Activated CD4-positive, alpha-beta memory T cell treated with anti-CD3 and anti-CD28 coated beads, Interleukin-2, amount 10 ng/mL, durations not matched to agents 7 days and 5 days (primary cell): ENCODE measurements at regions not wholly inside any gene's neighbourhood (a gene's known extent, or its start where the extent isn't known, plus 50 kb on each side); places are given as distances from the start of the nearest gene placed in this dataset.

Experiments
- CTCF ChIA-PET: fragments of 350-600 bp; sonication (Branson Sonifier 250); formaldehyde crosslinking; loops from one replicate; lab custom pipeline; 2021; ENCODE audit warnings: antibody characterized with exemption, inconsistent platforms; lab: Charles Lee
- POLR2A ChIA-PET: fragments of 350-600 bp; sonication (Branson Sonifier 250); formaldehyde crosslinking; loops from one replicate; lab custom pipeline; 2021; ENCODE audit warnings: antibody characterized with exemption; lab: Charles Lee
- DNase-seq: peaks from one replicate; pipeline ENCODE4 v3.0.0-alpha.2; 2020
- H3K27ac Mint-ChIP-seq: one replicate; pipeline ENCODE4 v1.8.0; 2021; ENCODE audit warnings: mild to moderate bottlenecking, mixed read lengths
- H3K27me3 Mint-ChIP-seq: one replicate; pipeline ENCODE4 v1.8.0; 2021; ENCODE audit warnings: mixed read lengths
- H3K36me3 Mint-ChIP-seq: one replicate; pipeline ENCODE4 v1.8.0; 2021; ENCODE audit warnings: low read depth, mixed read lengths
- H3K4me1 Mint-ChIP-seq: one replicate; pipeline ENCODE4 v1.8.0; 2021; ENCODE audit warnings: mixed read lengths
- H3K4me3 Mint-ChIP-seq: one replicate; pipeline ENCODE4 v1.8.0; 2021; ENCODE audit warnings: mild to moderate bottlenecking, mixed read lengths
- H3K9me3 Mint-ChIP-seq: one replicate; pipeline ENCODE4 v1.8.0; 2021; ENCODE audit warnings: mixed read lengths

DNA sequence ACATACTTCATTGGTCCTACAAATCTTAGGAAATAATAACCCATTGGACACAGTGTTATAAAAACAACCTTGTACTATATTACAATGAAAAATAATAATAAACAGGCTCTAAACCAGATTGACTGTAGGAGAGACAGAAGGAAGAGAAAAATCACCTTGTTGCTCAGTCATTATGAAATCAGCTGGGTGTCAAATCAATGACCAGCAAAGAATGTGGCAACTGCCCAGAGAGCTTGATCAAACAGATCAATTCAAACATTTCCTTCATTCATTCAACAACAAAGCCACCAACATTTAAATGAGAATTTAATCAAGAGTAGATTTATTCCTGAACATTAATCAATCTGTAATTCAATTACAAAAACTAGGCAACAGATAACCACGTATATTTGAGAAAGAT, 671.9 kb upstream of the CHAC2 start:
- no peaks in the 10 kb centered on the region for H3K36me3 Mint-ChIP-seq
- H3K27ac Mint-ChIP-seq, result no peak overlapping the region
- H3K4me3 Mint-ChIP-seq, result no peak overlapping the region
- H3K4me1 Mint-ChIP-seq, result peaks cover 5% of the 10 kb centered on the region
- peaks cover 3% of the 10 kb centered on the region for H3K9me3 Mint-ChIP-seq
- ChIA-PET CTCF (no interaction called here), POLR2A (no interaction called here)
- DNase-seq, result no peak
- H3K27me3 Mint-ChIP-seq, result no peaks in the 10 kb centered on the region

DNA sequence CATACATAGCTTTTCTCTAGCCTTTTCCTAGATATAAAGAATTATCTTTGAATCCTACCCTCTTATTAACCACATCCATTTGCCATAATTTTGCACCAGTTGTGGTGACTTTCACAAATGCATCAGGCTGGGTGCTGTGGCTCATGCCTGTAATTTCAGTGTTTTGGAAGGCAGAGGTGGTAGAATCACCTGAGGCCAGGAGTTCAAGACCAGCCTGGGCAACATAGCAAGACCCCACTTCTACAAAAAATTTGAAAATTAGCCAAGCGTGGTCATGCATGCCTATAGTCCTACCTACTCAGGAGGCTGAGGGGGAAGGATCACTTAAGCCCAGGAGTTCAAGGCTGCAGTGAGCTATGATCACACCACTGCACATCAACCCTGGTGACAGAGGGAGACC, 672.4 kb upstream of the CHAC2 start:
- H3K27ac Mint-ChIP-seq, result no peak overlapping the region
- peaks cover 3% of the 10 kb centered on the region for H3K9me3 Mint-ChIP-seq
- H3K36me3 Mint-ChIP-seq, result no peaks in the 10 kb centered on the region
- ChIA-PET POLR2A (no interaction called here), CTCF (no interaction called here)
- peaks cover 5% of the 10 kb centered on the region for H3K4me1 Mint-ChIP-seq
- H3K4me3 Mint-ChIP-seq, result no peak overlapping the region
- no peaks in the 10 kb centered on the region for H3K27me3 Mint-ChIP-seq
- no peak for DNase-seq

DNA sequence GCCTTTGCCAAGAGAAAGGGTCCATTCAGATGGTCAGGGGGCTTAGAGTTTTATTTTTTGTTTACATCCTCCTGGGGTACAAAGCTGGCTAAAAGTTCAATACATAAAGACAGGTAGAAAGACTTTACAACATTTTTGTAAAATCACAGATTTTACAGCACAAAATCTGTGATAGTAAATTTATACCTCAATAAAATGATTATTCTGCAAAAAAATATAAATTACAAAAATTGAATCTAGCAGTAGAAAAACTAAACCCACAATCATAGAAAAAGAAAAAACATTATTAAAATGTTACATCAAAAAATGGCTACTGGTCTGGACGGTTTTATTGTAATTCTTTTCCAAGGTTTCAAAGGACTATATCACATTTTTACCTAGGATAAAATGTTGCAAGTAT, 674.2 kb upstream of the CHAC2 start:
- no peaks in the 10 kb centered on the region for H3K27me3 Mint-ChIP-seq
- no peak overlapping the region for H3K27ac Mint-ChIP-seq
- no peak overlapping the region for H3K4me3 Mint-ChIP-seq
- H3K36me3 Mint-ChIP-seq, result no peaks in the 10 kb centered on the region
- ChIA-PET CTCF (no interaction called here), POLR2A (no interaction called here)
- no peak for DNase-seq
- H3K4me1 Mint-ChIP-seq, result peaks cover 5% of the 10 kb centered on the region
- peaks cover 5% of the 10 kb centered on the region for H3K9me3 Mint-ChIP-seq

DNA sequence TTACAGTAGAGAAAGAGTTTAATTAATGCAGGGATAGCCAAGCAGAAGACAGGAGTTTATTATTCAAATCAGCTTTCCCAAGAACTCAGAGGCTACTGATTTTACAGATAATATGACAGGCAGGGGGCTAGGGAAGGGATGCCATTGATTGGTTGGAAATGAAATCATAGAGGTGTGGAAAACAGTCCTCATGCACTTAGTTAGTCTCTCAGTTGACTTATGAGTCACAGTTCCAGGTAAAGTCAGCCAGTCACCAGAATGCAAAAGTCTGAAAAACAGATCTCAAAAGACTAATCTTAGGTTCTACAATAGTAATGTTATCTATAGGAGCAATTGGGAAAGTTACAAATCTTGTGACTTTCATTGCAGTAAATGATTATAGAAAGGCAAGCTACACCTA, 676.4 kb upstream of the CHAC2 start:
- peaks cover 5% of the 10 kb centered on the region for H3K9me3 Mint-ChIP-seq
- H3K36me3 Mint-ChIP-seq, result no peaks in the 10 kb centered on the region
- H3K4me1 Mint-ChIP-seq, result peaks cover 5% of the 10 kb centered on the region
- no peak overlapping the region for H3K27ac Mint-ChIP-seq
- DNase-seq, result no peak
- H3K4me3 Mint-ChIP-seq, result no peak overlapping the region
- ChIA-PET CTCF (no interaction called here), POLR2A (no interaction called here)
- H3K27me3 Mint-ChIP-seq, result no peaks in the 10 kb centered on the region

DNA sequence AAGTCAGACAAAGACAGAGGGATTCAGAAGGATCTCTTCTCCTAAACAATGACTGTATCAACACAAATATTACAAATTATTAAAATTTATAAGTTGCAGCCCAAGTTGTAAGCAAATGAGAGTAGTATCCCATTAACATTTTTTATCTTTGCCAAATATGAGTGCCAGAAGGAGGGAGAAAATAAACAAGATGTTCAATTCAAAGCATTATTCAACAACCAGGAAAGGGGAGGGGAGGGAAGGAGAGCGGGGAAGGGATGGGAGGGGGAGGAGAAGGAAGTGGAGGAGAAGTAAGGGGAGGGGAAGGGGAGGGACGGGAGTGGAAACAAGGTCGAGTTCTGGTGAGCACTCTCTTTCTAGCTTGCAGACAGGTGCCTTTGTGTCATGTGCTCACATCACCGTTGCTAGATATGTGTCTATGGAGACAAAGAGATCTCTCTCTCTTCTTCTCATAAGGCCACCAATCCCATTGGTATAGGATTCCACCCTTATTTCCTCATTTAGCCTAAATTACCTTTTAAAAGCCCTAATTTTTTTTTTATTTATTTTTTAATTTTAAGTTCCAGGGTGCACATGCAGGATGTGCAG, 679.6 kb upstream of the CHAC2 start:
- no peak for DNase-seq
- H3K27ac Mint-ChIP-seq, result no peak overlapping the region
- ChIA-PET POLR2A (no interaction called here), CTCF (no interaction called here)
- H3K4me1 Mint-ChIP-seq, result peaks cover 5% of the 10 kb centered on the region
- H3K9me3 Mint-ChIP-seq, result peaks cover 10% of the 10 kb centered on the region
- no peaks in the 10 kb centered on the region for H3K27me3 Mint-ChIP-seq
- no peaks in the 10 kb centered on the region for H3K36me3 Mint-ChIP-seq
- H3K4me3 Mint-ChIP-seq, result no peak overlapping the region

DNA sequence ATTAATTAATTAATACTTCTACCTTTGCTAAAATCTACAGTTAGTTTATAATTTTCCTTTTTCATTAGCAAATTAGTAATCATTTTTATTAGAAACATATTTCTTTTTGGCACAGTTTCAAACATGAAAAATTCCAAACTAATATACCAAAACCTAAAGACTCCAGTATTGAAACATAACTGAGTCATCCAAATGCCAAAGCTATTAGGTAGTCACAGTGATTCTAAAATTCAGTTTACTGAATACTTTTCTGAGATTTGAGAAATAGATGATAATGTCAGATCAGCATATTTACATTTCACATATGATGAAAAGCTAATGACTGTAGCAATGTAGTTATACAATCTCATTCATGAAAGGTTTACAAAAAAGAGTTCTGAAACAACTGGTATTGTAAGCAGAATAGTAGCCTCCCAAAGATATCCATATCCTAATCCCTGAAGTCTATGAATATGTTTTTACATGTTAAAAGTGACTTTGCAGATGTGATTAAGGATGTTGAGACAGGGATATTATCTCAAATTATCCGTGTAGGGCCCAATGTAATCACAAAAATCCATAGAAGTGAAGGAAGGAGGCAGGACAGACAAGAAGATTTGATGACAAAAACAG, 680.2 kb upstream of the CHAC2 start:
- ChIA-PET CTCF (no interaction called here), POLR2A (no interaction called here)
- H3K36me3 Mint-ChIP-seq, result no peaks in the 10 kb centered on the region
- H3K4me1 Mint-ChIP-seq, result peaks cover 5% of the 10 kb centered on the region
- DNase-seq, result no peak
- no peak overlapping the region for H3K4me3 Mint-ChIP-seq
- H3K27me3 Mint-ChIP-seq, result no peaks in the 10 kb centered on the region
- peaks cover 10% of the 10 kb centered on the region for H3K9me3 Mint-ChIP-seq
- H3K27ac Mint-ChIP-seq, result no peak overlapping the region

DNA sequence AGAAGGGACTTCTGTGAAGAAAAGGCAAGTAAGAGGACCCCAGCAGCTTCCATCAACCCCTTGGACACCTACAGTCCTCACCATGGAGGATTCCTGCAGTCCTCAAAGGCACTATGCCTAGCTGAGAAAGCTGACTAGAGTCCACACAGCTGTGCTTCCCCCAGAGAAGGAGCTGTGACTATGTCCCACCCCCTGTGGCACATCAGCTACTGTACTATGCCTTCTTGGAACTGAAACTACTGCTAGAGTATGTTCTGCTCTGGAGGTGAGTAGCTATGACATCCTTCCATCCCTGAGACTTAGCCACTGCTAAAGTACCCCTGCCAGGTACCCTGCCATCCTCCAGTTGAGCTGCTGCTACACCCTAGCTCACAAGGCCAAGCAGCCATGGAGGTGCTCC, 690.2 kb upstream of the CHAC2 start:
- Mint-ChIP-seq H3K4me3 (no peak overlapping the region), H3K9me3 (peaks cover 8% of the 10 kb centered on the region), H3K4me1 (no peaks in the 10 kb centered on the region), H3K36me3 (no peaks in the 10 kb centered on the region), H3K27ac (no peak overlapping the region), H3K27me3 (no peaks in the 10 kb centered on the region)
- POLR2A ChIA-PET, result no interaction called here
- no peak for DNase-seq
- CTCF ChIA-PET, result no interaction called here

DNA sequence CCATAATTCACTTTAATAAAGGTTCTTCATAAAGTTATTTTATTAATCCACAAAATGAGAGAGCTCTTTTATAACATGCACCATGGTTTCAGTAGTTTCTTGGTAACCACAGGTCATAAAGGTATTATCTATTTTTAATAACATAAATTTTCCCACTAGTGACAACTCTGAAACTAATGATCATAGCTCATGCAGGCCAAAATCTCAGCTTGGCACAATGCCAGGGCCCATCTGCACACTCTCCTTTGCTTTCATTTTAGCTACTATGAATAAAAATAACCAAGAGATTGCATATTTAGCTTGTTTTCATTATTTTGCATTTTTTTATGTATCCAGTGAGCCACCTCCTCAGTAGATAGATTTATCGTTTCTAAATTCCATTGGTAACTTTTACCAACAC, 691.8 kb upstream of the CHAC2 start:
- H3K4me1 Mint-ChIP-seq, result no peaks in the 10 kb centered on the region
- DNase-seq, result no peak
- H3K9me3 Mint-ChIP-seq, result peaks cover 3% of the 10 kb centered on the region
- CTCF ChIA-PET, result no interaction called here
- POLR2A ChIA-PET, result no interaction called here
- H3K4me3 Mint-ChIP-seq, result no peak overlapping the region
- no peak overlapping the region for H3K27ac Mint-ChIP-seq
- no peaks in the 10 kb centered on the region for H3K27me3 Mint-ChIP-seq
- no peaks in the 10 kb centered on the region for H3K36me3 Mint-ChIP-seq

DNA sequence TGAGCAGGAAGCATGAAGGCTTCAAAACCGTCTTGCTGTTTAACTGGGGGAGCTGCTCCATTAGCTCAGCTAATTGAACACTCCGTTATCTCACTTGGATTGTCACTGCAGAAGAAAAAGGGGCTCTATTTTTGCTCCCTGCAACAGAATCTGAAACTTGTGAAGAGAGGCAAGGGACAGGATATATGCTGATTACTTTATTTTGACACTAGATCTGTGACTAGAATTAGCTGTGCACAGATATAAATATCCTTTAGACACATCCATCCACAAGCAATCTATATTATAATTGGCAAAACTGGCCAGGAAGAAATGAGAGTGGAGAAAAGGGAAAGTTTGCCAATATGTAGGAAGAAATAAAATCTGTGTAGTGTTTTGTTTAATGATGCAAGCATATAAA, 700.1 kb upstream of the CHAC2 start:
- CTCF ChIA-PET, result no interaction called here
- Mint-ChIP-seq H3K36me3 (no peaks in the 10 kb centered on the region), H3K9me3 (peaks cover 6% of the 10 kb centered on the region), H3K4me1 (no peaks in the 10 kb centered on the region), H3K27me3 (no peaks in the 10 kb centered on the region), H3K4me3 (no peak overlapping the region), H3K27ac (no peak overlapping the region)
- POLR2A ChIA-PET, result no interaction called here
- DNase-seq, result no peak

DNA sequence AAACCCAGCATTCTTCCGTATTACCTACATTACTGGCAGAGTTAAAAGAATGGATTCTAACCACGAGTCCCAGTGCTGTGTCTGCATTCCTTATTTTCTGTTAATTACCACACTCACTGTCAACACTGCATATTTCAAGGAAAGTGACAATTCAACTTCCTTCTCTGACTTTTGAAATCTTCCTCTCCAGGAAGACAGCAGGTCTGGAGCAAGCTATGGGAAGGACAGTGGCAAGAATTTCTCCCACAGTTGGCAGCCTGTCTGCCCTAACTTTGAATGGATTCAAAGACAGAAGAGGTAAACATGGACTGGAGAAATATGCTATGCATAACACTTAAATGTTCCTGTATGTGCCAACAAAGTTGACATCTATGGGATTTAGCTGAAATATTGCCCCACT, 700.5 kb upstream of the CHAC2 start:
- Mint-ChIP-seq H3K27ac (no peak overlapping the region), H3K9me3 (peaks cover 8% of the 10 kb centered on the region), H3K27me3 (no peaks in the 10 kb centered on the region), H3K36me3 (no peaks in the 10 kb centered on the region), H3K4me3 (no peak overlapping the region), H3K4me1 (no peaks in the 10 kb centered on the region)
- DNase-seq, result no peak
- ChIA-PET CTCF (no interaction called here), POLR2A (no interaction called here)

DNA sequence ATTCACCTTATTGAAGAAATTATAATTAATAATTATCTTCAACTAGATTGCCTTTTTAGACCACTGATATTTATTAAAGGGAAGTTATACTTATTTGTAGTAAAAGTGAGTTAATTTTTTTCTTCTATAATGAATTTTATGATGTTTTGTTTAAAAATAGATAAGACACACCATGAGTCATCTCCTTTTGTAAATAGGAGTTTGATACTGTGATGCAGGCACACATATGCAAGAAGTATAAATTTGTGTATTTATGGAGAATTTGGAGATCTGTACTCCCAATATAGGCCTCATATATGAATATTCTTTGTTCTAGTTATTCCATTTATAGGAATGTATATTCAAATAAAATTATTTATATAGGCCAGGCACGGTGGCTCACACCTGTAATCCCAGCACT, 703.5 kb upstream of the CHAC2 start:
- Mint-ChIP-seq H3K36me3 (no peaks in the 10 kb centered on the region), H3K9me3 (peaks cover 4% of the 10 kb centered on the region), H3K27me3 (no peaks in the 10 kb centered on the region), H3K4me3 (no peak overlapping the region), H3K27ac (no peak overlapping the region), H3K4me1 (no peaks in the 10 kb centered on the region)
- POLR2A ChIA-PET, result no interaction called here
- no peak for DNase-seq
- CTCF ChIA-PET, result no interaction called here

DNA sequence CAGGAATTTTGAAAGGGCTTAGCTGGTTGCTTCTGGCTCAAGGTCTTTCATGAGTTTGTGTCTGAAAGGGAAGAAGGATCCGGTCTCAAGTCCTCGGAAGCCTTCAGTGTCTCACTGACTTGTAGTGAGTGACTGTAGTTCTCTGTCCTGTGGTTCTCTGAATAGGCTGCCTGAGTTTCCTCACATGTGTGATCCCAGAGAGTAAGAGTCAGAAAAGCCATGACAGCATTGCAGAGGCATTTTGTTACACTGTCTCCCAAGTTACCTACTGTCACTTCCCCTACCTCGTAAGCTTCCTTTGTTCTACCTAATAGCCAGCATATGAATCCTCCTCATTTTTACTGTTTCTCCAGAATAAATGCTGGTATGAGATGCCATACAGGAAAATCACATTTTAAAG, 709.1 kb upstream of the CHAC2 start:
- no peaks in the 10 kb centered on the region for H3K27me3 Mint-ChIP-seq
- POLR2A ChIA-PET, result no interaction called here
- peaks cover 4% of the 10 kb centered on the region for H3K9me3 Mint-ChIP-seq
- H3K4me3 Mint-ChIP-seq, result no peak overlapping the region
- no peak overlapping the region for H3K27ac Mint-ChIP-seq
- H3K4me1 Mint-ChIP-seq, result no peaks in the 10 kb centered on the region
- CTCF ChIA-PET, result no interaction called here
- H3K36me3 Mint-ChIP-seq, result no peaks in the 10 kb centered on the region
- DNase-seq, result no peak

DNA sequence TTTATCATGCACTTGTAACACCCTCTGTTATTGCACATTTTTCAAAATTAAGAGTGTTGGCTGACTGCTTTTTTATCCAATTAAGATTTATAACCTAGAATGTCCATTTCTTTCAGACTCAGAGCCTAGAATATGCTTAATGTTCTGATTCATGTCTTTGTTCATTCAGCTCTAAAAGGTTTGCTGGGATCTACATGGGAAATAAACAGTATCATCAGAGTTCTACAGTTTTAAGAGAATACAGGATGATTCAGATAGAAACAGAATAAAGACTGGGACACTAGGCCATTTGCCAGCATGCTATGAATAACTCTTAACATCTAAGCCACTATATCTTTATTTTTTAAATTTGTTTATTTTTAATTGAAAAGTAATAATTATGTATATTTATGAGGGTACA, 713.7 kb upstream of the CHAC2 start:
- peaks cover 2% of the 10 kb centered on the region for H3K9me3 Mint-ChIP-seq
- H3K27me3 Mint-ChIP-seq, result no peaks in the 10 kb centered on the region
- POLR2A ChIA-PET, result no interaction called here
- no peak for DNase-seq
- no peaks in the 10 kb centered on the region for H3K36me3 Mint-ChIP-seq
- no peaks in the 10 kb centered on the region for H3K4me1 Mint-ChIP-seq
- H3K4me3 Mint-ChIP-seq, result no peak overlapping the region
- CTCF ChIA-PET, result no interaction called here
- no peak overlapping the region for H3K27ac Mint-ChIP-seq

DNA sequence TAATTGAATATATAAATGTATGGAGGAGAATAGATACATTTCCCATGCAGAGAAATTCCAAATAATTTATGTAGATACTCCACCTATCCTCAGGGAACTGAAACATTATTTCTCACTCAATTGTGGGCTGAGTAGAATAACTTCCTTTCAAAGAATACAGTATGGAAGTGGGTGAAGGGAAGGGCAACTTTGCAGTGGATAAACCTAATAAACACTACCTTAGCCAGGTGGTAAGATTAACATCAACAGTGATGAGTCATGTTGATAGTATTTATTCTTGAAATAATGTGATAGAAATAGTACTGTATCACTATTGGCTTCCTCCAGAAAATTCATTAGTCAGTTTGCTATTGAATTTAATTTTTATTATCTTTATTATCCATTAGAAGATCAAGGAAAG, 716.4 kb upstream of the CHAC2 start:
- H3K4me3 Mint-ChIP-seq, result no peak overlapping the region
- H3K4me1 Mint-ChIP-seq, result no peaks in the 10 kb centered on the region
- POLR2A ChIA-PET, result no interaction called here
- no peak for DNase-seq
- H3K27me3 Mint-ChIP-seq, result no peaks in the 10 kb centered on the region
- CTCF ChIA-PET, result no interaction called here
- peaks cover 8% of the 10 kb centered on the region for H3K9me3 Mint-ChIP-seq
- H3K27ac Mint-ChIP-seq, result no peak overlapping the region
- H3K36me3 Mint-ChIP-seq, result no peaks in the 10 kb centered on the region
